ENCODE measurements at regions not wholly inside any gene's neighbourhood (a gene's known extent, or its start where the extent isn't known, plus 50 kb on each side); places are given as distances from the start of the nearest gene placed in this dataset.

DNA sequence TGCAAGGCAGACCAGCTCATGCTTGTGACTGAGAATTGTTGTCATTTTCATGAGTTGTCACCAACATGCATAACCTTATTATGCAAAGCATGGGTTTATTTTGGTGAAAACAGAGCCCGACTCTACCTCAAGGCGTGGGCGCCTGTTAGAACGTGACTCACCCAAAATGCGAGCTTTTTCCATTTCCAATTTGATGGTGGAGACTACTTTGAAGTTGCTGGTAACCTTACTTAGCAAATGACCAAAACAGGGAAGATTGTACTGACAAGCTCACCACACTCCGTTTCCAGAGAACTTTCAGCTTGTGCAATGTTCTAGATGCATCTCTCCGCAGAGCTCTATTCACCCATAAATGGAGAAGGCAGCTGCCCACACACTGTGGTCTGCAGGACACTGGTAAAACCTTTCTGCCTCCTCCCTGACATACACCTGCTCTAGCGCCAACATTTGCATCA, 284.5 kb downstream of the MAF start:
- no peak for TF ChIP-seq CEBPB (tag; IDR thresholded peaks at IDR 0.05)
- TF ChIP-seq POLR2AphosphoS5 (IDR thresholded peaks at IDR 0.05; ENCODE audit: control insufficient read depth, insufficient read depth, low read depth, low read length), result no peak
- TF ChIP-seq, protein P1, sequence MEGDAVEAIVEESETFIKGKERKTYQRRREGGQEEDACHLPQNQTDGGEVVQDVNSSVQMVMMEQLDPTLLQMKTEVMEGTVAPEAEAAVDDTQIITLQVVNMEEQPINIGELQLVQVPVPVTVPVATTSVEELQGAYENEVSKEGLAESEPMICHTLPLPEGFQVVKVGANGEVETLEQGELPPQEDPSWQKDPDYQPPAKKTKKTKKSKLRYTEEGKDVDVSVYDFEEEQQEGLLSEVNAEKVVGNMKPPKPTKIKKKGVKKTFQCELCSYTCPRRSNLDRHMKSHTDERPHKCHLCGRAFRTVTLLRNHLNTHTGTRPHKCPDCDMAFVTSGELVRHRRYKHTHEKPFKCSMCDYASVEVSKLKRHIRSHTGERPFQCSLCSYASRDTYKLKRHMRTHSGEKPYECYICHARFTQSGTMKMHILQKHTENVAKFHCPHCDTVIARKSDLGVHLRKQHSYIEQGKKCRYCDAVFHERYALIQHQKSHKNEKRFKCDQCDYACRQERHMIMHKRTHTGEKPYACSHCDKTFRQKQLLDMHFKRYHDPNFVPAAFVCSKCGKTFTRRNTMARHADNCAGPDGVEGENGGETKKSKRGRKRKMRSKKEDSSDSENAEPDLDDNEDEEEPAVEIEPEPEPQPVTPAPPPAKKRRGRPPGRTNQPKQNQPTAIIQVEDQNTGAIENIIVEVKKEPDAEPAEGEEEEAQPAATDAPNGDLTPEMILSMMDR (IDR thresholded peaks at IDR 0.05 in 2 of 3, conservative IDR thresholded peaks at IDR 0.05 in 1 of 3; ENCODE audit: insufficient read depth in 2 of 3, low read depth in 1 of 3, low read length in 3 of 3), result no peak
- no peak for TF ChIP-seq MYBL2 (IDR thresholded peaks at IDR 0.05; ENCODE audit: low read depth)
- no peak for TF ChIP-seq MYBL2 (CRISPR knock-in tag; IDR thresholded peaks at IDR 0.05; ENCODE audit: borderline replicate concordance)
- TF ChIP-seq EP300 (IDR thresholded peaks at IDR 0.05; ENCODE audit: low read length), result no peak
- no peak for TF ChIP-seq BRF2 (IDR thresholded peaks at IDR 0.05; ENCODE audit: borderline replicate concordance, insufficient read depth, insufficient read length)
- TF ChIP-seq MLX (CRISPR knock-in tag; conservative IDR thresholded peaks at IDR 0.05), result no peak
